Ovary (tissue), 3 donors: ENCODE measurements at regions not wholly inside any gene's neighbourhood (a gene's known extent, or its start where the extent isn't known, plus 50 kb on each side); places are given as distances from the start of the nearest gene placed in this dataset.

Experiments used
- EP300 ChIP-seq: sonication (generic); formaldehyde crosslinking; IDR thresholded peaks from one replicate; pipeline ENCODE4 v1.6.1; 2017; ENCODE audit warnings: antibody characterized with exemption
- TF ChIP-seq, protein P1 (sequence below), 3 donors: fragments of 450-650 bp in 2 of 3; fragments of 200-600 bp in 1 of 3; IDR thresholded peaks; one replicate each; pipeline versions ENCODE4 v1.5.1 to v1.8.0; 2016 to 2022; ENCODE audit warnings: antibody characterized with exemption in 3 of 3, mild to moderate bottlenecking in 1 of 3
- donor health status: DM: no; HTN: no; CAD: no.

DNA sequence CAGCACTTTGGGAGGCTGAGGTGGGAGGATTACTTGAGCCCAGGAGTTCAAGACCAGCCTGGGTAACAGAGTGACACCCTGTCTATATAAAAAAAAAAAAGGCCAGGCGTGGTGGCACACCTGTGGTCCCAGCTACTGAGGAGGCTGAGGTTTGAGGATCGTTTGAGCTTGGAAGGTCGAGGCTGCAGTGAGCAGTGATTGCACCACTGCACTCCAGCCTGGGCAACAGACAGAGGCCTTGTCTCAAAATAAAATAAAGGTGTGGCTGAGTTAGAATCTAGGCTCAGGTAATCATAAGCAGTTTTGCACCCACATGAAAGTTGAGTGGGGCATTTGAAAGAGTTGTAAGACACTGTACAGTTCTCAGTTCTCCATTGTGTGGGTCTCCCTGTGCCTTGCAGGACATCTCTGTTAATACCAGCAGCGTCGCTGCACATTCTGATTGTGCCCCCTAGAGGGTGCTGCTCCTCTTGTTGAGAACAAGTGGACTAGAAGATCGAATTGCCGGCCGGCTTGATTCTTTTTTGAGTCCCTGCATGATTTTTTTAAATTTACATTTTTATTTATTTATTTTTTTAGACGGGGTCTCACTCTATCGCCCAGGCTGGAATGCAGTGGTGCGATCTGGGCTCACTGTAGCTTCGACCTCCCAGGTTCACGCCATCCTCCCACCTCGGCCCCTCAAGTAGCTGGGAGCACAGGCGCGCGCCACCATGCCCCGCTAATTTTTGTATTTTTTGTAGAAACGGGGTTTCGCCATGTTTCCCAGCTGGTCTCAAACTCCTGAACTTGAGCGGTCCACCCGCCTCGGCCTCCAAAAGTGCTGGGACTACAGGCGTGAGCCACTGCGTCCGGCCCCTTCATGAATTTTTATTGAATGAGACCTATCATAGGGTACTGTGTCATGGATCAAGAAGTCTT is 73.6 kb upstream of the RBMX start:
- TF ChIP-seq, protein P1, sequence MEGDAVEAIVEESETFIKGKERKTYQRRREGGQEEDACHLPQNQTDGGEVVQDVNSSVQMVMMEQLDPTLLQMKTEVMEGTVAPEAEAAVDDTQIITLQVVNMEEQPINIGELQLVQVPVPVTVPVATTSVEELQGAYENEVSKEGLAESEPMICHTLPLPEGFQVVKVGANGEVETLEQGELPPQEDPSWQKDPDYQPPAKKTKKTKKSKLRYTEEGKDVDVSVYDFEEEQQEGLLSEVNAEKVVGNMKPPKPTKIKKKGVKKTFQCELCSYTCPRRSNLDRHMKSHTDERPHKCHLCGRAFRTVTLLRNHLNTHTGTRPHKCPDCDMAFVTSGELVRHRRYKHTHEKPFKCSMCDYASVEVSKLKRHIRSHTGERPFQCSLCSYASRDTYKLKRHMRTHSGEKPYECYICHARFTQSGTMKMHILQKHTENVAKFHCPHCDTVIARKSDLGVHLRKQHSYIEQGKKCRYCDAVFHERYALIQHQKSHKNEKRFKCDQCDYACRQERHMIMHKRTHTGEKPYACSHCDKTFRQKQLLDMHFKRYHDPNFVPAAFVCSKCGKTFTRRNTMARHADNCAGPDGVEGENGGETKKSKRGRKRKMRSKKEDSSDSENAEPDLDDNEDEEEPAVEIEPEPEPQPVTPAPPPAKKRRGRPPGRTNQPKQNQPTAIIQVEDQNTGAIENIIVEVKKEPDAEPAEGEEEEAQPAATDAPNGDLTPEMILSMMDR (IDR thresholded peaks at IDR 0.05) = no peak
- no peak for TF ChIP-seq EP300
